HCT116 (cell line): ENCODE measurements at regions not wholly inside any gene's neighbourhood (a gene's known extent, or its start where the extent isn't known, plus 50 kb on each side); places are given as distances from the start of the nearest gene placed in this dataset.

Experiments used
- ATAC-seq: fragments of 200-7000 bp; cut with Tn5 transposase; 2 replicates; pipeline ENCODE4 v1.9.1; 2020; ENCODE audit warnings: mild to moderate bottlenecking, moderate library complexity
- BruUV-seq: library from RNA; stranded (reverse); fragments of 400-500 nt; replicated peaks from 2 replicates; lab custom pipeline; 2021; lab: Mats Ljungman, UMichigan
- CTCF ChIA-PET: fragments of 300-600 bp; sonication (Branson Sonifier 250); formaldehyde crosslinking; loops from one replicate; lab custom pipeline; 2021; ENCODE audit warnings: antibody characterized with exemption; lab: Charles Lee
- POLR2A ChIA-PET: fragments of 300-600, 350-600 bp; sonication (Branson Sonifier 250); formaldehyde crosslinking; loops from one replicate; lab custom pipeline; 2021; ENCODE audit warnings: antibody characterized with exemption; lab: Charles Lee
- RAD21 ChIA-PET, 2 experiments: fragments of 300-600 bp; sonication (Branson Sonifier 250); formaldehyde crosslinking; loops; one replicate each; lab custom pipeline; 2023; ENCODE audit warnings: low total read pairs in 2 of 2; ENCODE audit not compliant: uncharacterized antibody in 2 of 2, unreplicated experiment in 2 of 2, low non-redundant PET in 1 of 2; lab: Charles Lee
- DNase-seq: peaks from one replicate; pipeline ENCODE4 v3.0.0-alpha.2; 2010; ENCODE audit warnings: low read depth, low spot score
- H2AFZ ChIP-seq: fragments of 200-600 bp; shearing (Covaris generic), sonication (generic); 2 replicates; pipeline ENCODE4 v1.6.1; 2017; ENCODE audit warnings: low read depth, mixed run types, mixed read lengths, antibody characterized with exemption, low read length; ENCODE audit not compliant: poor library complexity, severe bottlenecking
- H3K27ac ChIP-seq: 2 replicates; pipeline ENCODE4 v1.5.1; 2012; ENCODE audit warnings: low read depth, low read length
- H3K27me3 ChIP-seq: fragments of 200-600 bp; sonication (generic); 2 replicates; pipeline ENCODE4 v1.6.1; 2016; ENCODE audit warnings: mixed run types, low read length, mixed read lengths; ENCODE audit not compliant: insufficient read depth
- H3K36me3 ChIP-seq, 2 experiments: fragments of 200-500 bp in 1 of 2; fragments of 200-600 bp in 1 of 2; sonication (Bioruptor generic) in 1 of 2; sonication (generic) in 1 of 2; 2 replicates each; pipeline versions ENCODE4 v1.5.1 to v1.6.1; 2014 to 2016; ENCODE audit warnings: low read length in 2 of 2, inconsistent platforms in 1 of 2, mixed read lengths in 1 of 2, mixed run types in 1 of 2; ENCODE audit not compliant: insufficient read depth in 2 of 2, control insufficient read depth in 1 of 2
- H3K4me1 ChIP-seq, 2 experiments: fragments of 200-600 bp in 1 of 2; sonication (generic) in 1 of 2; 2 replicates each; pipeline versions ENCODE4 v1.5.1 to v1.6.1; 2012 to 2017; ENCODE audit warnings: low read length in 2 of 2, inconsistent platforms in 1 of 2, mild to moderate bottlenecking in 1 of 2, mixed read lengths in 1 of 2, mixed run types in 1 of 2, moderate library complexity in 1 of 2; ENCODE audit not compliant: insufficient read depth in 2 of 2, control insufficient read depth in 1 of 2
- H3K4me2 ChIP-seq: fragments of 200-600 bp; sonication (generic); 2 replicates; pipeline ENCODE4 v1.6.1; 2017; ENCODE audit warnings: mixed run types, low read length, mixed read lengths
- H3K4me3 ChIP-seq, 2 experiments: fragments of 200-600 bp in 1 of 2; sonication (generic) in 1 of 2; replicated peaks in 1 of 2; 2 replicates each; pipeline ENCODE4 v1.5.1; 2011 to 2016; ENCODE audit warnings: low read length in 2 of 2, control low read depth in 1 of 2, low read depth in 1 of 2, mild to moderate bottlenecking in 1 of 2, mixed read lengths in 1 of 2, mixed run types in 1 of 2
- H3K79me2 ChIP-seq: fragments of 200-600 bp; sonication (generic); 2 replicates; pipeline ENCODE4 v1.6.1; 2017; ENCODE audit warnings: mild to moderate bottlenecking, mixed run types, low read length, moderate library complexity, mixed read lengths; ENCODE audit not compliant: insufficient read depth
- H3K9ac ChIP-seq: fragments of 200-600 bp; sonication (generic); 2 replicates; pipeline ENCODE4 v1.6.1; 2016; ENCODE audit warnings: low read length, mixed read lengths
- H3K9me2 ChIP-seq: fragments of 200-600 bp; sonication (generic), shearing (Covaris generic); 2 replicates; pipeline ENCODE4 v1.6.1; 2017; ENCODE audit warnings: mixed run types, mild to moderate bottlenecking, moderate library complexity; ENCODE audit not compliant: insufficient read depth
- H3K9me3 ChIP-seq, 2 experiments: fragments of 200-500 bp in 1 of 2; fragments of 200-600 bp in 1 of 2; sonication (Bioruptor generic) in 1 of 2; sonication (generic) in 1 of 2; 2 replicates each; pipeline ENCODE4 v1.6.1; 2014 to 2017; ENCODE audit warnings: low read length in 2 of 2, mixed read lengths in 2 of 2, inconsistent platforms in 1 of 2, low read depth in 1 of 2, mild to moderate bottlenecking in 1 of 2, mixed run types in 1 of 2, moderate library complexity in 1 of 2; ENCODE audit not compliant: control insufficient read depth in 1 of 2, insufficient read depth in 1 of 2
- H4K20me1 ChIP-seq: fragments of 200-600 bp; sonication (generic), shearing (Covaris generic); 2 replicates; pipeline ENCODE4 v1.6.1; 2017; ENCODE audit warnings: mixed run types, mild to moderate bottlenecking, moderate library complexity; ENCODE audit not compliant: insufficient read depth
- ELF1 ChIP-seq: IDR thresholded peaks from 2 replicates; pipeline ENCODE4 v1.6.1; 2012; ENCODE audit warnings: low read depth, borderline replicate concordance
- EZH2phosphoT487 ChIP-seq: fragments of 200-600 bp; IDR thresholded peaks from 2 replicates; pipeline ENCODE4 v1.6.1; 2018; ENCODE audit warnings: antibody characterized with exemption, borderline replicate concordance
- POLR2A ChIP-seq: IDR thresholded peaks from 2 replicates; pipeline ENCODE4 v1.7.0; 2011; ENCODE audit warnings: borderline replicate concordance; ENCODE audit not compliant: insufficient read depth, insufficient read length; ENCODE audit errors: extremely low read depth
- SIN3A ChIP-seq: IDR thresholded peaks from 2 replicates; pipeline ENCODE4 v1.6.1; 2012; ENCODE audit warnings: low read depth
- SP1 ChIP-seq: IDR thresholded peaks from 2 replicates; pipeline ENCODE4 v1.6.1; 2012; ENCODE audit warnings: low read depth
- SRF ChIP-seq: IDR thresholded peaks from 2 replicates; pipeline ENCODE4 v1.6.1; 2012; ENCODE audit warnings: low read depth
- YY1 ChIP-seq: IDR thresholded peaks from 2 replicates; pipeline ENCODE4 v1.6.1; 2011; ENCODE audit warnings: low read length, low read depth, moderate library complexity, mild to moderate bottlenecking; ENCODE audit not compliant: insufficient replicate concordance; ENCODE audit errors: extremely low read depth
- ZFX ChIP-seq: fragments of 450-650 bp; IDR thresholded peaks from 2 replicates; pipeline ENCODE4 v1.6.1; 2017
- intact Hi-C: fragments of 100-400 bp; cut with micrococcal nuclease; formaldehyde crosslinking; loops from 2 replicates; pipeline ENCODE4 v1.10.0; 2022

DNA sequence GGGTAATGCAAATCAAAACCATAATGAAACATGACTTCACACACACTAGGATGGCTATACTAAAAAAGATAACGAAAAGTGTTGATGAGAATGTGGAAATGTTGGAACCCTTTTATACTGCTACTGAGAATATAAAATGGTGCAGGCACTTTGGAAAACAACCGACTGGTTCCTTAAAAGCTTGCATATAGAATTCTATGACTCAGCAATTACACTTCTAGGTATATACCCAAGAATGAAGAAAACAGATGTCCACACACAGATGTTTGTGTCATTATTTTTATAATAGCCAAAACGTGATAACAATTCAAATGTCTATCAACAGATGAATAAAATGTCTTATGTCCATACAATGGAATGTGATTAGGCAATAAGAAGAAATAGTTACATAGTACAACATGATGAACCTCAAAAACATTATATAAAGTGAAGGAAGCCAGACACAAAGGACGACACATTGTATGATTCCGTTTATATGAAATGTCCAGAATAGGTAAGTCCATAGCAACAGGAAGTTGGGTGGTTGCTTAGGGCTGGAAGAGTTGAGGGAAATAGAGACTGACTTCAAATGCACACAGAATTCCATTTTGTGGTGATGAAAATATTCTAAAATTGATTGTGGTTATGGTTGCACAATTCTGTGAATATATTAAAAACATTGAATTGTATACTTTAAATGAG, 148.3 kb upstream of the PHYHIPL start:
- no peak overlapping the region for H3K9ac ChIP-seq
- H2AFZ ChIP-seq, result no peak overlapping the region
- H3K27ac ChIP-seq, result no peak overlapping the region
- H3K9me2 ChIP-seq, result no peaks in the 10 kb centered on the region
- BruUV-seq, result no TSS peak
- no peak overlapping the region for H3K4me3 ChIP-seq
- no peak for TF ChIP-seq POLR2A
- no peak for TF ChIP-seq SIN3A
- no peak for TF ChIP-seq SP1
- TF ChIP-seq YY1, result no peak
- no peaks in the 10 kb centered on the region for H3K79me2 ChIP-seq
- no peaks in the 10 kb centered on the region for H4K20me1 ChIP-seq
- no peaks in the 10 kb centered on the region for H3K4me1 ChIP-seq
- ATAC-seq (no peak), DNase-seq (no peak)
- intact Hi-C loops, result no loop called here
- RAD21 ChIA-PET, result no interaction called here
- no peaks in the 10 kb centered on the region for H3K27me3 ChIP-seq
- no peaks in the 10 kb centered on the region for H3K36me3 ChIP-seq
- POLR2A ChIA-PET, result no interaction called here
- CTCF ChIA-PET, result no interaction called here
- no peaks in the 10 kb centered on the region for H3K9me3 ChIP-seq
- H3K4me2 ChIP-seq, result no peak overlapping the region

DNA sequence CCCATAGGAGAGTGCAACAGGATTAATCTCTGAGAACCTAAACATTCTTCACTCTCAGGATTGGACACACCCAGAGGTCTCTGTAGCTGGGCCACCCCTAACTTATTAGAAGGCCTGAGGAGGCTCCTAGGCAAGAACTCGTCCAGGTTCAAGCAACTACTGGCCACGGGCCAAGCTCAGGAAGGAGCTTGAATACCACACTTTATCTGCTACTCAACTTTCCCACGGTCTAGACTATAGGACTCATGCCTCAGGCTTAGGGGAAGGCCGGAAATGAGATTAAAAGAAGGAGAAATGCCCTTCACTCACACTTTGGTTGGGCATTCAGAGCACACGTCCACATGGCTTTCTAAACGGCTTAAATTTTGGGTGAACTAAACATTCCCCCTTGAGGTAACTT, 142.8 kb upstream of the PHYHIPL start:
- no peaks in the 10 kb centered on the region for H3K4me1 ChIP-seq
- ATAC-seq, result no peak
- no peaks in the 10 kb centered on the region for H3K27me3 ChIP-seq
- no peaks in the 10 kb centered on the region for H3K36me3 ChIP-seq
- no peak overlapping the region for H2AFZ ChIP-seq
- no peaks in the 10 kb centered on the region for H3K9me3 ChIP-seq
- DNase-seq, result no peak
- ChIA-PET CTCF (no interaction called here), RAD21 (no interaction called here), POLR2A (no interaction called here)
- no TSS peak for BruUV-seq
- no peak for TF ChIP-seq ZFX
- TF ChIP-seq SRF, result no peak
- no peak for TF ChIP-seq EZH2phosphoT487
- no peak for TF ChIP-seq ELF1
- no peak overlapping the region for H3K9ac ChIP-seq
- intact Hi-C loops, result no loop called here
- H3K79me2 ChIP-seq, result no peaks in the 10 kb centered on the region
- no peak overlapping the region for H3K4me2 ChIP-seq
- H3K4me3 ChIP-seq, result no peak overlapping the region
- H3K27ac ChIP-seq, result no peak overlapping the region
- H3K9me2 ChIP-seq, result no peaks in the 10 kb centered on the region
- no peaks in the 10 kb centered on the region for H4K20me1 ChIP-seq
